GM21381 (cell line): ENCODE measurements at regions not wholly inside any gene's neighbourhood (a gene's known extent, or its start where the extent isn't known, plus 50 kb on each side); places are given as distances from the start of the nearest gene placed in this dataset.

Experiments
- ATAC-seq: cut with Tn5 transposase; IDR thresholded peaks from one replicate; pipeline ENCODE4 v1.9.1; 2021; ENCODE audit warnings: mild to moderate bottlenecking, moderate library complexity; ENCODE audit not compliant: unreplicated experiment

- ATAC-seq, result no peak
Measured at GRCh38 chr6:208364-208763, 83.9 kb upstream of the DUSP22 start.

- ATAC-seq, result no peak
Measured at GRCh38 chr6:208938-209337, 83.3 kb upstream of the DUSP22 start.

- peak; percentile 78 for ATAC-seq
Measured at GRCh38 chr6:209432-210103, 82.7 kb upstream of the DUSP22 start.

DNA sequence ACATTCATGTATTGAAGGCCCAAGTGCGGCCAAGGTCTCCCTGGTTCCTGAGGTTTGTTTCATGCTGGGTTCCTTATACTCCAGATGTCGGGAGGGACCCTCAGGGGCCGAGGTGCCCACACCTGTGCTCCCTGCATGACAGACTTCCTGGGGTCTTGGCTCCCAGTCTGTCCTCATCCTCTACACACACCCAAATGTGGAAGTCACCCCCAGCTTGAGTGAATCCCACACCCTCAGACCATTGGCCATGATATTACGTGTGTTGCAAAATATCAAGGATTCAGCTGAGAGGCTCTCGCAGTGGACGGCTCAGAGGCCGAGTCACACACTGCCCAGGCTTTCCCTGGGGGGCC is 82.2 kb upstream of the DUSP22 start:
- no peak for ATAC-seq

- ATAC-seq, result no peak
Measured at GRCh38 chr6:210778-211374, 81.4 kb upstream of the DUSP22 start.

GRCh38 chr6:211871-212497 is 80.3 kb upstream of the DUSP22 start:
- ATAC-seq, result no peak

DNA sequence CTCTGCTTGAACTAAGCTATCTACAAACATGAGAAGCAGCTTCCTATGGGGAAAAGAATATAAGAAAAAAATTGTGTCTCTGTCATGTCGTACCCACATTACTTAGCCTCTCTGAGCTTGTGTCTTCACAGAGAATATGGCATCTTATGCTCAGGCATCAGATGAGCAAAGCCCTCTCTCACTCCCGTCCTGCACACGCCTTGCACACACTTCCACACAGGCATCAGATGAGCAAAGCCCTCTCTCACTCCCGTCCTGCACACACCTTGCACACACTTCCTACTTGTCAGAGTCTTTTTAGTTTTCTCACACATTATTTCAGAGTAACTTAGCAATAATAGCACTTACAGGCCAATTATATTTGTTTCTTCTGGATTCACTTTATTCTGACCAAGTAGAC is 79.0 kb upstream of the DUSP22 start:
- no peak for ATAC-seq

DNA sequence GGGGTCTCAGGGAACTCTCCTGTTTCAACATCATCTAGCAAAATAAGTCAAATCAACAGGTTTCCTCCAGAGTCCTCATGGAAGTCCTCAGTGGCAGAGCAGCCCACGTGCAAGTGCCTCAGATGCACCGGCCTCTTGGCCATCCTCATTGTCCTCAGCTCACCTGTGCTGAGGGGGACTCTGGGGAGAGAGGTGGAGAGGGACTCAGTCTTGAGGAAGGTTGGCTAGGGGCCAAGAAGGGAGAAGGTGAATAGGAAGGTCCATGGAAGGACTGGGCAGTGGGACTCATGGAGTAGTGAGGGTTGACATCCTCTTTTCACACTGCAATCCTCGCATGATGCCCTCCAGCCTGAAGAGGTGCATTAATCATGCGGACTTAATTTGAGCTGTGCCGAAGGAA is 77.9 kb upstream of the DUSP22 start:
- no peak for ATAC-seq

- no peak for ATAC-seq
Measured at GRCh38 chr6:215335-216034, 76.8 kb upstream of the DUSP22 start.

DNA sequence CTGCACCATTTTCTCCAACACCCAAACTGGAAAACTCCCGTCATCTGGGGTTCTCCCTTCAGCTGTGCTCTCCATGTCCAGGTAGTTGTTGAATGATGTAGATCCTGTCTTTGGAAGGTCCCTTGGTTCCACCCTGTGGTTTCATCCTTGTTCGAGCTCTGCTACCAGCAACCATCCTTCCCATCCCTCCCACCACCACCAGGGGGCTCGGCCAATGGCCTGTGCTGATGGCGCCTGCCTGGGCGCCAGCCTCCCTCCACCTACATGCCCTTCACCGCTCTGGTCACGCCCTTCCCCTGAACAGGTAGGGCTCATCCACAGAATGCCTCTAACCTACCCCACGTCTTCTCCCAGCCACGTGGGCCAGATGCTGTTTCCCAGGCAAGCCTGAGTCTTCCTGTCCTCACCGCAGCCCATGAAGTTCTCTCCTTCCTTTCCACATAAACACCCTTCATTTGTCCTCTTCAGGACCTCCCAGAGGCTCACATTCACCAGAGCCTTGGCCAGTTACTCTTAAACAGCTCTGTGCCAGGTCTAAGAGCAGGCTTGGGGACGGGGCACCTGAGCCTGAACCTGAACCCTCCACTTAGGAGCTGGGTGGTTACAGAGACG is 75.1 kb upstream of the DUSP22 start:
- no peak for ATAC-seq

DNA sequence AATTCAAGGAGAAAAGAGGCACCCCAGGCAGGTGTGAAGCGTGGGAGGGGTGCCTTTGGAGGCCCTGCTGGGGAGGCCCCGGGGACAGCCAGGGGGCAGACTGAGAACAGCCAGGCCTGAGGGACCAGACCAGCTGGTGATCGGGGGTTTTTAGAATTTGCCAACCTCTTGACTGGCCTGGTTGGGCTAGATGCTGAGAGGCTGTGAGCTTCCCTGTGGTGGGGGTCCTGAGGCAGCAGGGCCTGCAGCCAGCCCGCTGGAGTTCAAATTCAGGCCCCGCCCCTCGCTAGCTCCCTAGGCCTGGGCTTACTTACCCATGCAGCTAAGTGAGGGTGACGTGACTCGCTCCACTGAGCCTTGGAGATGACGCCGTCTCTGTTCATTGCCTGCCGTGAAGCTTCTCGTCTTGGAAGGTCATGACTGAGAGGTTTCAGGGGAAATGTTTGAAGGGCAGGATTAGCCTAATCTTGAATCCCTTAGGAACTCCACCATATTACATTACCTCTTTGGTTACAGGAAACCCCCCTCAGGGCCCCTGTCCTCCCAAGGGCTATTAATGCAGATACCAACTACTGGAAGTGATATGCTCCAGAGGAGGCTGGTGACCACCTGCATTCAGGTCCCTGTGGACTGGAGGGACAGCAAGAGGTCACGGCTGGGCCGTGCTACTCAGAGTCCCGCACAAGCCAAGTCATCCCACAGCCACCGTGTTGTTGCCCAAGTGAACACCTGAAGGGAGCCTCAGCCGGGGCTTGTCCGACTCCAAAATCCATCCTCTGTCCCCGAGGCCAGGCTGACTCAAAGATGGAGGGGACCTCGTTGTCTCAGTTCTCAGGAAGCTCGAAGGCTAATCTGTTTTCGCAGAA is 73.9 kb upstream of the DUSP22 start:
- ATAC-seq, result peak; percentile 42

DNA sequence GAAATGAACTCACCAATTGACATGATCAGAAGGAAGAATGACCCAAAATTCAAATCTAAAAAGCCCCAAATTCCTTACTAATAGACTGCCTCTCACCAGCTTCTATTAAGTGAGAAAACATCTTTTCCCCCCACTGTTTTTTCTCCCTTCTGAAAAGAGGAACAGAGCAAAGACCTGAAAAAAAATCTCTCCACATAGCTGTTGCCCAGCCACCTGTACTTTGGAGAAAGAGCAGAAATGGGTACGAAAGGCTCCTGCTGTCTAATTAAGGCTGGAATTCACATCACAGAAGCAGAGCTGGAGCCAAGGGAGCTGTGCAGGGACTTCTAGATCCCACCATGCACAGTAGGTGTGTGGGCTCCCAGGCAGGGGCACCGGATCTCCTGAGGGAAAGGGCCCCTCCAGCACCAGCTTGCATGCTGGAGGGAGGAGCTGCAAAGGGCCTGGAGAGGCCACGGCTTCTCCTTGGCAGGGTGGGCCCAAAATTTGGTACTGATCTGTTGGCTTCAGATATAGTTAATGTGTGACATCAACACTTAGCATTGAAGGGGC is 73.2 kb upstream of the DUSP22 start:
- ATAC-seq, result peak; percentile 9

- no peak for ATAC-seq
Measured at GRCh38 chr6:219641-220198, 72.6 kb upstream of the DUSP22 start.

DNA sequence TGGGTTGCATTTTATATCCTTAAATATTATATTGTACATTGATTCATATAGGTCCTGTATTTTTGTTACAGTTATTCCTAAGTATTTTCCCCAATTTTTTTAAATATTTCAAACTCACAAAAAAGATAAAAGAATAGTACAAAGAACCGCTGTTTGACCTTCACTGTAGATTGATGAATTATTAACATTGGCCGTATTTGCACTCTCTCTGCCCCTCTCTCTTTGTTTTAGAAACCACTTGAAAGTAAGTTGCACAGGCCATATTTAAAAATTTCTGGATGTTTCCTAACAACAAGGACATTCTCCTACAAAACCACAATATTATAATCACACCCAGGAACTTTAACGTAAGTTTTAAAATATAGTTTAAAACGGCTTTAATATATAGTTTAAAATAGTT is 72.0 kb upstream of the DUSP22 start:
- ATAC-seq, result no peak

DNA sequence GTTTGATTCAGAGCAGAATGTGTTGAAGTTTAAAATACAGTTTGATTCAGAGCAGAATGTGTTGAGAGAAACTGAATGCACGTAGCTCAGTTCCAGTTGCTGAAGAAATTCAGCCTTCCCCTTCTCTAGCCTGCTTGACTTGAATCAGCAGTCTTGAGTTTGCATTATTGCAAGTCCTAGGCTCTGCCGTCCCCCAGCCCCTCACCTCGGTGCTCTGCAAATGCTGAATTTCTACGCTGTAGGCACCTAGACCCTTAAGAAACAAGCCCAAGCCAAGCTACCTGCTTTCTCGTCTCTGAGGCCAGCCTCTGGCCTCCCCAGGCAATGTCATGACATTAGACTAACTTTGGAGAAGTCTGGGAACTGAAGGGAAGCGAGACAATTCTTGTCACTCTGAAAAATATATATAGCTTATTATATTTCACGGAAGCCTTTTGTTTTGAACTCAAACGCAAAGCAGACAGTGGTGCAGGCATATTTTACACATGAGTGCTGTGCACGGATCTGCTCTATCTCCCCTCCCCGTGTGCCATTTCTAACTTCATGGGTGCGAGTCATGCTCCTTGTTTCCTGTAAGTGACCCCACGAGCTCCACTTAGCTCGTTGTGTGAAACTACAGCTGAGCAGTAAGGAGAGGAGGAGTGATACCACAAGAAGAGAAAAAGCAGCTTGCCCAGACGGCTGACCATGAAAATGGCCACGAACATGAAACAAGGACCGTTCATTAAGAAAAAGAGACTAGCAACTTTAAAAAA is 71.4 kb upstream of the DUSP22 start:
- no peak for ATAC-seq

DNA sequence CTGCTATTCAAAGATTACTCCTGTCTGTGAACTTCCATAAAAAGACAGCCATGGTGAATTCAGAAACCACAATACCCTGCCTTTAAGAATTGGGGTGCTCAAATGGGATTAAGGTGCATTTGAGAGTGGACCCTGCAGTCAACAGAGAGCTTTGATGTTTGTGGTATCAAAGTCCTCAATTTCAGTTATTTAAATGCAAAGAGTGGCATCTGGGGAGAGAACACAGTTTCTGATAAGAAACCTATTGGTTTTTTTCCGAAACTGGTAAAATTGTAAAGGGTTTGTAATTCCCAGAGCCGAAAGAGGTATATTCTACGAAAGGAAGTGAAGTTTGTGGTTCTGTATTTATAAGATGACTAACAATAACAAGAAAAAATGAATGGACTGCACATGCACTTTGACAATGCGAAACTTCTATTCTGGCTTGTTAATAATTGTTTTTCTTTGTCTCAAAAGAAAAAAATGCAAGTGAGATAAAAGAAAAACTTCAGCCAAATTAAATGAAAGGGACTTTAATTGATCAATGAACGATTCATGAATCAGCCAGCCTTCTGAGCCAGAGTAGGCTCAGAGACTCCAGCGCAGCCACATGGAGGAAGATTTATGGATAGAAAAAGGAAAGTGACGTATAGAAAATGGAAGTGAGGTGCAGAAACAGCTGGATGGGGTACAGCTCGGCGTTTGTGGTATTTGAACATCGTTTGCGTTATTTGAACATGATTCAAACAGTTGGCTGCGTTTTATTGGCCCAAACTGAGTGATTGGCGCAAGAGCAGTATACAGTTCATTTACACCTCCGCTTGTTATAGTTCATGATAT is 70.5 kb upstream of the DUSP22 start:
- ATAC-seq, result no peak

DNA sequence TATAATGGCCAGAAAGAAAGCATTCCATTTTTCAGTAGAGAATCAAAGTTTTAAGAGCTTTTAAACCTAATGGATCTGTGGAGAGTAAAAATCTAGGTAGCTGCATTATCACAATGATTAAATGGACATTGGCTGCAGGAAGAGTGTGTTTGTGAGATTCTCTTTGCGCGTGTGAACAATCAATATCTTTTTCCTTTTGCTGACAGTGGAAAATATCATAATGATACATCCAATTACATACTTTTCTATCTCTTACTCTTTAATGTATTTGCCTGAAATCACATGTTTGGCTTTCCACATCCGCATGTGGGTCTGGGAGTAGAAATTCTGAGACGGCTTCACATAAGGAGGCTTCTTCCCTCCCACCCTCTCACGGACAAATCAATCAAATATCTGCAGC is 69.8 kb upstream of the DUSP22 start:
- no peak for ATAC-seq

GRCh38 chr6:223136-223535 is 69.2 kb upstream of the DUSP22 start:
- no peak for ATAC-seq
